Astrocyte (in vitro differentiated cells and primary cell): ENCODE measurements at regions not wholly inside any gene's neighbourhood (a gene's known extent, or its start where the extent isn't known, plus 50 kb on each side); places are given as distances from the start of the nearest gene placed in this dataset.
A peak's percentile ranks its signal among the peaks of the same experiment; 100 is the strongest.

Experiments used
- DNase-seq: peaks from one replicate; pipeline ENCODE4 v3.0.0-alpha.2; 2010; ENCODE audit warnings: low read depth
- FAIRE-seq: peaks from 2 replicates; lab custom pipeline; 2011; peaks lifted over from hg19 to GRCh38; lab: Jason Lieb, UNC
- H2AFZ ChIP-seq: 2 replicates; pipeline ENCODE4 v1.6.0; 2012; ENCODE audit warnings: low read depth, low read length, inconsistent platforms
- H3K27ac ChIP-seq: 2 replicates; pipeline ENCODE4 v1.5.1; 2011; ENCODE audit warnings: low read depth, low read length, inconsistent platforms
- H3K27me3 ChIP-seq: 2 replicates; pipeline ENCODE4 v1.6.0; 2011; ENCODE audit warnings: low read length, inconsistent platforms; ENCODE audit not compliant: insufficient read depth
- H3K36me3 ChIP-seq: 2 replicates; pipeline ENCODE4 v1.5.1; 2011; ENCODE audit warnings: low read length, inconsistent platforms; ENCODE audit not compliant: insufficient read depth
- H3K4me1 ChIP-seq: 2 replicates; pipeline ENCODE4 v1.5.1; 2011; ENCODE audit warnings: low read length, inconsistent platforms; ENCODE audit not compliant: insufficient read depth
- H3K4me2 ChIP-seq: 2 replicates; pipeline ENCODE4 v1.6.0; 2012; ENCODE audit warnings: low read length, inconsistent platforms
- H3K4me3 ChIP-seq: 2 replicates; pipeline ENCODE4 v1.5.1; 2011; ENCODE audit warnings: low read depth, mild to moderate bottlenecking, low read length, inconsistent platforms; ENCODE audit not compliant: insufficient read depth
- H3K79me2 ChIP-seq: 2 replicates; pipeline ENCODE4 v1.6.0; 2012; ENCODE audit warnings: mild to moderate bottlenecking, low read length, inconsistent platforms; ENCODE audit not compliant: insufficient read depth
- H3K9ac ChIP-seq: 2 replicates; pipeline ENCODE4 v1.6.0; 2012; ENCODE audit warnings: mild to moderate bottlenecking, low read length, inconsistent platforms
- H3K9me3 ChIP-seq: 2 replicates; pipeline ENCODE4 v1.5.1; 2012; ENCODE audit warnings: low read depth, mild to moderate bottlenecking, low read length, inconsistent platforms; ENCODE audit not compliant: insufficient read depth
- H4K20me1 ChIP-seq: 2 replicates; pipeline ENCODE4 v1.6.0; 2012; ENCODE audit warnings: low read length, inconsistent platforms; ENCODE audit not compliant: insufficient read depth
- H3K27ac Mint-ChIP-seq: one replicate; pipeline ENCODE4 v1.8.0; 2021; ENCODE audit warnings: mild to moderate bottlenecking, mixed read lengths; ENCODE audit not compliant: unreplicated experiment
- H3K27me3 Mint-ChIP-seq: one replicate; pipeline ENCODE4 v1.8.0; 2021; ENCODE audit warnings: low read depth, mixed read lengths; ENCODE audit not compliant: unreplicated experiment
- H3K36me3 Mint-ChIP-seq: one replicate; pipeline ENCODE4 v1.8.0; 2021; ENCODE audit warnings: low read depth, mixed read lengths; ENCODE audit not compliant: unreplicated experiment
- H3K4me1 Mint-ChIP-seq: one replicate; pipeline ENCODE4 v1.8.0; 2021; ENCODE audit warnings: low read depth, mixed read lengths; ENCODE audit not compliant: unreplicated experiment
- H3K4me3 Mint-ChIP-seq: one replicate; pipeline ENCODE4 v1.8.0; 2021; ENCODE audit warnings: mild to moderate bottlenecking, moderate library complexity, mixed read lengths; ENCODE audit not compliant: unreplicated experiment
- H3K9me3 Mint-ChIP-seq: one replicate; pipeline ENCODE4 v1.8.0; 2021; ENCODE audit warnings: mild to moderate bottlenecking, mixed read lengths; ENCODE audit not compliant: unreplicated experiment
- EZH2 ChIP-seq: IDR thresholded peaks from 2 replicates; pipeline ENCODE4 v1.6.1; 2012; ENCODE audit warnings: mild to moderate bottlenecking, low read length, inconsistent platforms; ENCODE audit not compliant: insufficient read depth
- TF ChIP-seq, protein P1 (sequence below): IDR thresholded peaks from 2 replicates; pipeline ENCODE4 v1.5.1; 2011; ENCODE audit warnings: low read depth, mild to moderate bottlenecking, inconsistent platforms, low read length, moderate library complexity; ENCODE audit not compliant: insufficient read depth

DNA sequence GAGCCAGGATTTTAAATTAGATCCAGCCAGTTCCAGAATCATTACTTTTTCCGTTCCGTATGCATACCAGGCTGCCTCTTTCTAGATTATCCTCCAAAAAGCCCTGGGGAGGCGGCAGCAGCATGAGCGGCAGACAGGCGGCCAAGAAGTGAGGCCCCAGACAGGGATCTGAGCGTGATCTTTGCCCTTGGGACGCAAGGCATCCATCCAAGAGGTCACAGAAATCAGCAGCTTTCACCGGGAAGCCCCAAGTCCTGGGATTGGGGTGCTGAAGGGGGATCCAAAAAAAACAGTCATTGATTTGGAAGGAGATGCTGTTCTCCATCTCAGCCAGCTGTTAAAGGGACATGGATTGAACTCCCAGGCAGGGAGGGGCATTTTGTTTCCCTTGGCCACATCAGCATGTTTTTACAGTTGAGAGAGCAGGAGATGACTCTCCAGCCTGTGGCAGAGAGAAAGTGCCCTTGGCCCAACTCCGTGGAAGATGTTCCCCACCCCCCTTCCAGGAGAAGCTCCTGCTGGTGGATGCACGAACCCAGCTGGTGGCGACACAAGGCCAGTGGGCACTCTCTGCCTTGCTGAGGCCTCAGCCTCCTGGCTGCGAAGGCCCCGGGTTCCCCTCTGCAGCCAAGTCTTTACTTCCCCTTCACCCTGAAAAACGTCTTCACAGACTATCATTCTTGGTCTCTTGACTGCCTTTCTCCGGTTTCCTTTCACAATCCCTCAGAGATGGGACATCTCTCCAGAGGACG, 265.6 kb downstream of the ANAPC1 start:
- DNase-seq = no peak
- no peaks in the 10 kb centered on the region for H3K27me3 ChIP-seq
- H3K9me3 ChIP-seq = no peaks in the 10 kb centered on the region
- no peaks in the 10 kb centered on the region for H3K36me3 Mint-ChIP-seq
- H3K9ac ChIP-seq = no peak overlapping the region
- H3K9me3 Mint-ChIP-seq = peaks cover 6% of the 10 kb centered on the region
- no peaks in the 10 kb centered on the region for H3K79me2 ChIP-seq
- H3K27ac ChIP-seq = no peak overlapping the region
- H2AFZ ChIP-seq = peak overlapping the region; percentile 21
- no peak for TF ChIP-seq EZH2
- TF ChIP-seq, protein P1, sequence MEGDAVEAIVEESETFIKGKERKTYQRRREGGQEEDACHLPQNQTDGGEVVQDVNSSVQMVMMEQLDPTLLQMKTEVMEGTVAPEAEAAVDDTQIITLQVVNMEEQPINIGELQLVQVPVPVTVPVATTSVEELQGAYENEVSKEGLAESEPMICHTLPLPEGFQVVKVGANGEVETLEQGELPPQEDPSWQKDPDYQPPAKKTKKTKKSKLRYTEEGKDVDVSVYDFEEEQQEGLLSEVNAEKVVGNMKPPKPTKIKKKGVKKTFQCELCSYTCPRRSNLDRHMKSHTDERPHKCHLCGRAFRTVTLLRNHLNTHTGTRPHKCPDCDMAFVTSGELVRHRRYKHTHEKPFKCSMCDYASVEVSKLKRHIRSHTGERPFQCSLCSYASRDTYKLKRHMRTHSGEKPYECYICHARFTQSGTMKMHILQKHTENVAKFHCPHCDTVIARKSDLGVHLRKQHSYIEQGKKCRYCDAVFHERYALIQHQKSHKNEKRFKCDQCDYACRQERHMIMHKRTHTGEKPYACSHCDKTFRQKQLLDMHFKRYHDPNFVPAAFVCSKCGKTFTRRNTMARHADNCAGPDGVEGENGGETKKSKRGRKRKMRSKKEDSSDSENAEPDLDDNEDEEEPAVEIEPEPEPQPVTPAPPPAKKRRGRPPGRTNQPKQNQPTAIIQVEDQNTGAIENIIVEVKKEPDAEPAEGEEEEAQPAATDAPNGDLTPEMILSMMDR = no peak
- peaks cover 22% of the 10 kb centered on the region for H3K4me1 Mint-ChIP-seq
- no peaks in the 10 kb centered on the region for H3K36me3 ChIP-seq
- no peaks in the 10 kb centered on the region for H4K20me1 ChIP-seq
- peak overlapping the region; percentile 45 for H3K4me2 ChIP-seq
- no peak for FAIRE-seq
- peaks cover 16% of the 10 kb centered on the region for H3K4me1 ChIP-seq
- peak overlapping the region; percentile 58 for H3K27ac Mint-ChIP-seq
- no peak overlapping the region for H3K4me3 ChIP-seq
- H3K4me3 Mint-ChIP-seq = no peak overlapping the region
- no peaks in the 10 kb centered on the region for H3K27me3 Mint-ChIP-seq

DNA sequence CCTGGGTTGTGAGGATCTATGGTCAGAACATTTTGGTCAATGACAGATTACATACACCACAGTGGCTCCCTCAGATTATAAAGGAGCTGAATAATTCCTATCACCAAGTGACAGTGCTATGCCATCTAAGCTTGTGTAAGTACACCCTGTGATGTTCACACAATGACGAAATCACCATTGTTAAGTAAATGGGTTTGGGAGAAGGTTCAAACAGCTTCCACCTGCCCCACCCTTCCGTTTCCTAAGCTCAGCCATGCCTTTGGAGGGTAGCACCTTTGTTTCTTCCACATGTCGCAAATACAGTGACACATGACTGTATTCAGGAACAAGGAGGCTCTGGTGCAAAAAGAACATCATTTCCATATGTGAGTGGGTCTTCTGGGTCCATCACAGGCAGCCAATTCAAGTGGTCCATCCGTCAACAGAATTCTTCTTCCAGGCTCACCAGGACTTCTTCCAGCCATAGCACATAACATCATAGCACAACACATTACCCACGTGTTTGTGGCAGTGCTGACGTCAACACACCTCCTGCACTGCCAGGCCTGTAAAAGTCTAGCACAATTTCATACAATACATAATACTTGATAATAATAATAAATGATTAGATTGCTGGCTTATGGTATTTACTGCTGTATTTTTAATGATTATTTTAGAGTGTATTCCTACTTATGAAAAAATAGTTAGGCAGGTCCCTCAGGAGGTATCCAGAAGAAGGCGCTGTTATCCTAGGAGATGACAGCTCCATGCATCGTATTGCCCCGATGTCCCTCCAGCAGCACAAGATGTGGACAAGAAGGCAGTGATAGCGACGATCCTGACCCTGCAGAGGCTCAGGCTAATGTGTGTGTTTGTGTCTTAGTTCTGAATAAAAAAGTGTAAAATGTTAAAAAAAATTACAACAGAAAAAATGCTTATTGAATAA, 264.8 kb downstream of the ANAPC1 start:
- DNase-seq (no peak), FAIRE-seq (no peak)
- no peak for TF ChIP-seq EZH2
- TF ChIP-seq, protein P1 = no peak
- no peak overlapping the region for H3K4me3 Mint-ChIP-seq
- no peaks in the 10 kb centered on the region for H4K20me1 ChIP-seq
- no peaks in the 10 kb centered on the region for H3K36me3 Mint-ChIP-seq
- H3K27ac ChIP-seq = no peak overlapping the region
- H3K4me1 ChIP-seq = peaks cover 16% of the 10 kb centered on the region
- no peaks in the 10 kb centered on the region for H3K36me3 ChIP-seq
- H3K9ac ChIP-seq = no peak overlapping the region
- no peak overlapping the region for H3K4me2 ChIP-seq
- no peaks in the 10 kb centered on the region for H3K27me3 ChIP-seq
- no peak overlapping the region for H2AFZ ChIP-seq
- H3K9me3 ChIP-seq = no peaks in the 10 kb centered on the region
- no peaks in the 10 kb centered on the region for H3K79me2 ChIP-seq
- H3K4me3 ChIP-seq = no peak overlapping the region
- H3K4me1 Mint-ChIP-seq = peaks cover 22% of the 10 kb centered on the region
- peak overlapping the region; percentile 19 for H3K27ac Mint-ChIP-seq
- H3K9me3 Mint-ChIP-seq = peaks cover 8% of the 10 kb centered on the region
- H3K27me3 Mint-ChIP-seq = no peaks in the 10 kb centered on the region
